WERI-Rb-1 (cell line): ENCODE measurements at regions not wholly inside any gene's neighbourhood (a gene's known extent, or its start where the extent isn't known, plus 50 kb on each side); places are given as distances from the start of the nearest gene placed in this dataset.

ENCODE experiments used
- DNase-seq: peaks from one replicate; pipeline ENCODE4 v3.0.0-alpha.2; 2020
- H3K27ac ChIP-seq: fragments of 250-450 bp; sonication (Bioruptor Pico); 2 replicates; pipeline ENCODE4 v1.5.1; 2020; ENCODE audit warnings: mild to moderate bottlenecking, moderate library complexity
- H3K27me3 ChIP-seq: fragments of 250-450 bp; sonication (Bioruptor Pico); 2 replicates; pipeline ENCODE4 v1.5.1; 2021; ENCODE audit warnings: mild to moderate bottlenecking, low read depth, moderate library complexity; ENCODE audit not compliant: insufficient read depth, severe bottlenecking
- H3K36me3 ChIP-seq: fragments of 250-450 bp; sonication (Bioruptor Pico); 2 replicates; pipeline ENCODE4 v1.5.1; 2020; ENCODE audit warnings: mild to moderate bottlenecking, moderate library complexity
- H3K4me3 ChIP-seq: 2 replicates; pipeline ENCODE4 v1.5.1; 2011; ENCODE audit warnings: low read depth, mild to moderate bottlenecking, control low read depth, low read length
- H3K9me3 ChIP-seq: fragments of 250-450 bp; sonication (Bioruptor Pico); 2 replicates; pipeline ENCODE4 v1.5.1; 2021; ENCODE audit warnings: mild to moderate bottlenecking, moderate library complexity; ENCODE audit not compliant: severe bottlenecking
- CTCF ChIP-seq: IDR thresholded peaks from 2 replicates; pipeline ENCODE4 v1.5.1; 2011; ENCODE audit warnings: low read depth, mild to moderate bottlenecking, control low read depth, inconsistent platforms, low read length

GRCh38 chr5:96148376-96148775 lies 186.7 kb upstream of the ELL2 start:
- no peak for DNase-seq
- Histone ChIP-seq H3K9me3 (no peaks in the 10 kb centered on the region), H3K36me3 (no peaks in the 10 kb centered on the region), H3K4me3 (no peak overlapping the region), H3K27me3 (no peaks in the 10 kb centered on the region), H3K27ac (no peak overlapping the region)
- no peak for TF ChIP-seq CTCF

GRCh38 chr5:96147866-96148265 lies 186.2 kb upstream of the ELL2 start:
- Histone ChIP-seq H3K4me3 (no peak overlapping the region), H3K27ac (no peak overlapping the region), H3K36me3 (no peaks in the 10 kb centered on the region), H3K27me3 (no peaks in the 10 kb centered on the region), H3K9me3 (no peaks in the 10 kb centered on the region)
- DNase-seq = no peak
- TF ChIP-seq CTCF = no peak

- no peak overlapping the region for H3K27ac ChIP-seq
- H3K27me3 ChIP-seq = no peaks in the 10 kb centered on the region
- no peak overlapping the region for H3K4me3 ChIP-seq
- no peaks in the 10 kb centered on the region for H3K36me3 ChIP-seq
- DNase-seq = no peak
- TF ChIP-seq CTCF = no peak
- no peaks in the 10 kb centered on the region for H3K9me3 ChIP-seq
Observed at GRCh38 chr5:96146675-96147074, 185.0 kb upstream of the ELL2 start.

- no peak overlapping the region for H3K27ac ChIP-seq
- no peak overlapping the region for H3K4me3 ChIP-seq
- no peak for TF ChIP-seq CTCF
Observed at GRCh38 chr5:96144289-96144688, 182.6 kb upstream of the ELL2 start.

GRCh38 chr5:96143450-96143849 lies 181.8 kb upstream of the ELL2 start:
- no peak overlapping the region for H3K27ac ChIP-seq
- no peak for DNase-seq
- no peaks in the 10 kb centered on the region for H3K36me3 ChIP-seq
- no peaks in the 10 kb centered on the region for H3K27me3 ChIP-seq
- no peak for TF ChIP-seq CTCF
- H3K4me3 ChIP-seq = no peak overlapping the region
- no peaks in the 10 kb centered on the region for H3K9me3 ChIP-seq

More at GRCh38 chr5:96144289-96144688, 182.6 kb upstream of the ELL2 start:
- Histone ChIP-seq H3K9me3 (no peaks in the 10 kb centered on the region), H3K36me3 (no peaks in the 10 kb centered on the region), H3K27me3 (no peaks in the 10 kb centered on the region)
- DNase-seq = no peak

GRCh38 chr5:96142786-96143434 lies 181.3 kb upstream of the ELL2 start:
- no peak overlapping the region for H3K27ac ChIP-seq
- no peak for DNase-seq
- H3K27me3 ChIP-seq = no peaks in the 10 kb centered on the region
- TF ChIP-seq CTCF = no peak
- no peaks in the 10 kb centered on the region for H3K9me3 ChIP-seq
- H3K36me3 ChIP-seq = no peaks in the 10 kb centered on the region
- no peak overlapping the region for H3K4me3 ChIP-seq
